RWPE2 (cell line): ENCODE measurements at regions not wholly inside any gene's neighbourhood (a gene's known extent, or its start where the extent isn't known, plus 50 kb on each side); places are given as distances from the start of the nearest gene placed in this dataset.
A peak's percentile ranks its signal among the peaks of the same experiment; 100 is the strongest.

Experiments
- ATAC-seq: fragments of 200-7000 bp; cut with Tn5 transposase; 3 replicates; pipeline ENCODE4 v1.9.1; 2021; ENCODE audit warnings: low read depth
- DNase-seq: peaks from one replicate; pipeline ENCODE4 v3.0.0-alpha.2; 2020; ENCODE audit warnings: low spot score
- H3K27ac ChIP-seq: fragments of 450-650 bp; 2 replicates; pipeline ENCODE4 v1.5.1; 2017; ENCODE audit warnings: mild to moderate bottlenecking; ENCODE audit not compliant: poor library complexity, severe bottlenecking
- H3K27me3 ChIP-seq: fragments of 250-450 bp; sonication (Bioruptor Pico); 2 replicates; pipeline ENCODE4 v1.5.1; 2021; ENCODE audit warnings: mild to moderate bottlenecking, moderate library complexity; ENCODE audit not compliant: insufficient read depth, poor library complexity, severe bottlenecking
- H3K36me3 ChIP-seq: fragments of 250-450 bp; sonication (Bioruptor Pico); 2 replicates; pipeline ENCODE4 v1.5.1; 2020; ENCODE audit warnings: low read depth, mild to moderate bottlenecking, moderate library complexity
- H3K4me1 ChIP-seq: fragments of 250-450 bp; sonication (Bioruptor Pico); 2 replicates; pipeline ENCODE4 v1.5.1; 2021; ENCODE audit warnings: mild to moderate bottlenecking, moderate library complexity; ENCODE audit not compliant: insufficient read depth, poor library complexity, severe bottlenecking
- H3K4me3 ChIP-seq: fragments of 250-450 bp; sonication (Bioruptor Pico); 2 replicates; pipeline ENCODE4 v1.5.1; 2021; ENCODE audit warnings: mild to moderate bottlenecking, moderate library complexity; ENCODE audit not compliant: severe bottlenecking
- H3K9me3 ChIP-seq: fragments of 250-450 bp; sonication (Bioruptor Pico); 2 replicates; pipeline ENCODE4 v1.5.1; 2021; ENCODE audit warnings: mild to moderate bottlenecking, moderate library complexity; ENCODE audit not compliant: severe bottlenecking
- CTCF ChIP-seq: fragments of 450-650 bp; IDR thresholded peaks from one replicate; pipeline ENCODE4 v1.5.1; 2017; ENCODE audit warnings: mild to moderate bottlenecking, moderate library complexity; ENCODE audit not compliant: poor library complexity, severe bottlenecking

DNA sequence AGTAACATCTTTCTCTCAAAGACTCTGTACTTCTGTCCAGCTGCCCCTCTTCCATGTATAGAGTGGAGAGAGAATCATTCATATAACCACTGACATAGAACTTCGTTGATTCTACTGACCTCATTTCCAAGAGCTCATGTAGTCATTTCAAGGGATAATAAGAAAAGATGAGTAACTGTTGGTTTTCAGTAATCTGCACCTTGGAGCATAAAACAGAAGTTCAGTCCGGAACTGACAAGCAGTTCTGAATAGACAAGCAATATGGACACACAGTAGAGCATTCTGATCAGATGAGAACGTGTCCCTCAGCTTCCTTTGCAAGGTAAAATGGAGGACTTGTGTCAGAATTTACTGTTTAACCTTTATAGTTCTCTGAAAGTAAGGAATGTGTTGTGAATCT lies 847.1 kb downstream of the REEP3 start:
- Histone ChIP-seq H3K27ac (no peak overlapping the region), H3K36me3 (no peaks in the 10 kb centered on the region), H3K27me3 (no peaks in the 10 kb centered on the region), H3K4me3 (no peak overlapping the region), H3K9me3 (no peaks in the 10 kb centered on the region), H3K4me1 (no peaks in the 10 kb centered on the region)
- TF ChIP-seq CTCF = no peak
- DNase-seq (no peak), ATAC-seq (no peak)

GRCh38 chr10:64369885-64370773 lies 848.9 kb downstream of the REEP3 start:
- H3K27ac ChIP-seq = no peak overlapping the region
- no peak overlapping the region for H3K4me3 ChIP-seq
- no peak for DNase-seq
- no peaks in the 10 kb centered on the region for H3K9me3 ChIP-seq
- TF ChIP-seq CTCF = no peak
- H3K27me3 ChIP-seq = no peaks in the 10 kb centered on the region
- H3K4me1 ChIP-seq = no peaks in the 10 kb centered on the region
- ATAC-seq = no peak
- no peaks in the 10 kb centered on the region for H3K36me3 ChIP-seq

- Histone ChIP-seq H3K27me3 (no peaks in the 10 kb centered on the region), H3K27ac (no peak overlapping the region), H3K36me3 (no peaks in the 10 kb centered on the region), H3K9me3 (no peaks in the 10 kb centered on the region), H3K4me3 (no peak overlapping the region), H3K4me1 (no peaks in the 10 kb centered on the region)
- DNase-seq (no peak), ATAC-seq (no peak)
- TF ChIP-seq CTCF = no peak
Observed at GRCh38 chr10:64374346-64374745, 853.1 kb downstream of the REEP3 start.

DNA sequence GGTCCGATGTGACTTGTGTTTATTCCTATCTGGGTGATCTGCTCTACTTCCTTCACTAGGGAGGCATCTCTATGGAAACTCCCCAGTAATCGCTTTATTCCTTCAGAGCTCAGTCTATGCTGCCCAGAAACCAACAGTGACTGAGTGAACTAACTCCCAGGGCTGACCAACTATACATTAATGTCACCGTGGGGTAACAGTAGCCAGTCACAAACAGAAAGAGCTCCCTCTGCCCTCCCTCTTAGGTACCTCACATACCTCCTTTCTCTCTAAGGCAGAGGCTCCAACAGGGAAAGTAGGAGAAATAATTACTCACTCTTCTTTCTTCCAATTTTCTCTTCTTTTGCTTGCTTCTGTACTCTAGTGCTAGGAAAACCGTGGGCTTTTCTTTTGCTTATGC lies 855.0 kb downstream of the REEP3 start:
- no peaks in the 10 kb centered on the region for H3K36me3 ChIP-seq
- DNase-seq = no peak
- no peak overlapping the region for H3K4me3 ChIP-seq
- H3K9me3 ChIP-seq = no peaks in the 10 kb centered on the region
- no peak for TF ChIP-seq CTCF
- 0 out of 3 replicates have a peak, but pooled peaks have one; percentile 17 for ATAC-seq
- no peaks in the 10 kb centered on the region for H3K4me1 ChIP-seq
- H3K27me3 ChIP-seq = no peaks in the 10 kb centered on the region
- no peak overlapping the region for H3K27ac ChIP-seq

DNA sequence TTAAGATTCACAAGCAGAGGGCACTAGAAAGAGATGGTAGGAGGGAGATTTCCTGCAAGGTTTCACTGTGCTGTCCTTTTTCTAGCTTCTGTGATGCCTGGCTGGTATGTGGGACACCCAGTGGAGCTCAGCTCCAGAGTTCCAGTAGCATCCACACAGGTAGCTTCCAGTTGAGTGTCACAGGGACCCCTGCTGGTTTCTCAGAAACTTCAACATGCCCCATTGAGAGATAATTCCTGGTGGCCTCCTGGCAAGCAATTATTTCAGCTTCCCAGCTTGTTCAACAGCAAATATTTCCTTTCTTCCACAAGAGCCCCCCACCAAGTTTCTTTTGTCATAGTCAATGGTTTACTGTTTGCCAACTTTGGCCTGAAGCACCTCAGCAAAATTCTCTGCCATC lies 858.7 kb downstream of the REEP3 start:
- Histone ChIP-seq H3K4me3 (no peak overlapping the region), H3K27ac (no peak overlapping the region), H3K4me1 (no peaks in the 10 kb centered on the region), H3K27me3 (no peaks in the 10 kb centered on the region), H3K36me3 (no peaks in the 10 kb centered on the region), H3K9me3 (no peaks in the 10 kb centered on the region)
- TF ChIP-seq CTCF = no peak
- no peak for ATAC-seq
- DNase-seq = no peak
